Mammary epithelial cell (primary cell): ENCODE measurements at regions not wholly inside any gene's neighbourhood (a gene's known extent, or its start where the extent isn't known, plus 50 kb on each side); places are given as distances from the start of the nearest gene placed in this dataset.

Source experiments
- EZH2 ChIP-seq: IDR thresholded peaks from 2 replicates; pipeline ENCODE4 v1.6.1; 2012; ENCODE audit warnings: low read length, inconsistent platforms, borderline replicate concordance
- TF ChIP-seq, protein P1 (sequence below), 2 donors: IDR thresholded peaks in 1 of 2; conservative IDR thresholded peaks in 1 of 2; 2 replicates each; pipeline ENCODE4 v1.5.1; 2011 to 2012; ENCODE audit warnings: inconsistent platforms in 2 of 2, low read length in 2 of 2, mild to moderate bottlenecking in 2 of 2, control low read depth in 1 of 2, low read depth in 1 of 2; ENCODE audit not compliant: insufficient read depth in 1 of 2; ENCODE audit errors: extremely low read depth in 1 of 2

DNA sequence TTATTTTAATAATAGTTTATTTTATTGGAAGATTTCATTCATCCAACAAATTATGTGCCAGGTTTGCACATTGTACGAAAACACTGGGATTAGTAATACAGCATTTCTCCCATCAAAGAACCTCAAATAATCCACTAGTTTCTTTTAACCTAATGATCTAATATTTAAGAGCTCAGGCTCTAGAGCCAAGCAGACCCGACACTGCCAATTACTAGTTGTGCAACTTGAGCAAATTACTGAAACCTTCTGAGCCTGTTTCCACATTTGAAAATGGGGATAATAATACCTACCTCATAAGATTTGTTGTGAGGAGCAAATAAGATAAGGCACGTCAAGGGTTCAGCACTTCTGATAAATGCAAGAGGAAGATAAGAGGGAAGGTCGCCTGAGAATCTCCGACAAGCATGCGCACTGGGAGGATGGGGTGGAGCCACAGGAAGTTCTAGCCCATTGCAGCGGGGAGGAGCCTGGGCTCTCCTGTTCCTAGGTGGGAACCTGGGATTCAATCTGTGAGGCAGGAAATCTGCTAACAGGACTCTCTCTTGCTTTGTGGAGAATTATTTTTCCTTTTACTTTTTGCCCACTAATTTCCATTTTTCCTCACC, 141.5 kb upstream of the SMAD1 start:
- no peak for TF ChIP-seq EZH2
- TF ChIP-seq, protein P1, sequence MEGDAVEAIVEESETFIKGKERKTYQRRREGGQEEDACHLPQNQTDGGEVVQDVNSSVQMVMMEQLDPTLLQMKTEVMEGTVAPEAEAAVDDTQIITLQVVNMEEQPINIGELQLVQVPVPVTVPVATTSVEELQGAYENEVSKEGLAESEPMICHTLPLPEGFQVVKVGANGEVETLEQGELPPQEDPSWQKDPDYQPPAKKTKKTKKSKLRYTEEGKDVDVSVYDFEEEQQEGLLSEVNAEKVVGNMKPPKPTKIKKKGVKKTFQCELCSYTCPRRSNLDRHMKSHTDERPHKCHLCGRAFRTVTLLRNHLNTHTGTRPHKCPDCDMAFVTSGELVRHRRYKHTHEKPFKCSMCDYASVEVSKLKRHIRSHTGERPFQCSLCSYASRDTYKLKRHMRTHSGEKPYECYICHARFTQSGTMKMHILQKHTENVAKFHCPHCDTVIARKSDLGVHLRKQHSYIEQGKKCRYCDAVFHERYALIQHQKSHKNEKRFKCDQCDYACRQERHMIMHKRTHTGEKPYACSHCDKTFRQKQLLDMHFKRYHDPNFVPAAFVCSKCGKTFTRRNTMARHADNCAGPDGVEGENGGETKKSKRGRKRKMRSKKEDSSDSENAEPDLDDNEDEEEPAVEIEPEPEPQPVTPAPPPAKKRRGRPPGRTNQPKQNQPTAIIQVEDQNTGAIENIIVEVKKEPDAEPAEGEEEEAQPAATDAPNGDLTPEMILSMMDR (conservative IDR thresholded peaks at IDR 0.05 in 1 of 2, IDR thresholded peaks at IDR 0.05 in 1 of 2; ENCODE audit: extremely low read depth in 1 of 2, insufficient read depth in 1 of 2, low read depth in 1 of 2, low read length in 2 of 2): no peak
